MCF 10A (cell line): ENCODE measurements at regions not wholly inside any gene's neighbourhood (a gene's known extent, or its start where the extent isn't known, plus 50 kb on each side); places are given as distances from the start of the nearest gene placed in this dataset.

ENCODE experiments used
- BruUV-seq: library from RNA; stranded (reverse); fragments of 400-500 nt; replicated peaks from 2 replicates; lab custom pipeline; 2021; lab: Mats Ljungman, UMichigan
- CTCF ChIA-PET: fragments of 300-600 bp; sonication (Branson Sonifier 250); formaldehyde crosslinking; extraction: SDS; loops from one replicate; lab custom pipeline; 2021; ENCODE audit warnings: antibody characterized with exemption, inconsistent platforms; lab: Yijun Ruan, JAX
- POLR2A ChIA-PET: fragments of 300-600, 350-650 bp; sonication (Branson Sonifier 250); formaldehyde crosslinking; extraction: SDS; loops from one replicate; lab custom pipeline; 2020; ENCODE audit warnings: antibody characterized with exemption, inconsistent platforms; lab: Yijun Ruan, JAX
- DNase-seq: peaks from one replicate; pipeline ENCODE4 v3.0.0-alpha.2; 2018; ENCODE audit not compliant: unreplicated experiment
- H3K27ac Mint-ChIP-seq: one replicate; pipeline ENCODE4 v1.8.0; 2022; ENCODE audit warnings: mild to moderate bottlenecking, low read depth, mixed read lengths; ENCODE audit not compliant: unreplicated experiment
- H3K27me3 Mint-ChIP-seq: one replicate; pipeline ENCODE4 v1.8.0; 2022; ENCODE audit warnings: mixed read lengths; ENCODE audit not compliant: insufficient read depth, unreplicated experiment
- H3K36me3 Mint-ChIP-seq: one replicate; pipeline ENCODE4 v1.8.0; 2022; ENCODE audit warnings: mild to moderate bottlenecking, moderate library complexity, mixed read lengths; ENCODE audit not compliant: insufficient read depth, unreplicated experiment
- H3K4me1 Mint-ChIP-seq: one replicate; pipeline ENCODE4 v1.8.0; 2022; ENCODE audit warnings: mixed read lengths; ENCODE audit not compliant: insufficient read depth, unreplicated experiment
- H3K4me3 Mint-ChIP-seq: one replicate; pipeline ENCODE4 v1.8.0; 2022; ENCODE audit warnings: mild to moderate bottlenecking, moderate library complexity, mixed read lengths; ENCODE audit not compliant: unreplicated experiment
- H3K9me3 Mint-ChIP-seq: one replicate; pipeline ENCODE4 v1.8.0; 2022; ENCODE audit warnings: mixed read lengths; ENCODE audit not compliant: unreplicated experiment
- CTCF ChIP-seq: fragments of 200-600 bp; IDR thresholded peaks from one replicate; pipeline ENCODE4 v1.8.0; 2022; ENCODE audit warnings: antibody characterized with exemption, mild to moderate bottlenecking; ENCODE audit not compliant: unreplicated experiment
- intact Hi-C: fragments of 100-400 bp; cut with micrococcal nuclease; formaldehyde crosslinking; loops from 2 replicates; pipeline ENCODE4 v1.14.1; 2022

GRCh38 chr4:96649536-96649935, 809.6 kb downstream of the PDHA2 start:
- peak; percentile 22 for DNase-seq
- intact Hi-C loops = no loop called here
- TF ChIP-seq CTCF = no peak
- H3K27ac Mint-ChIP-seq = no peak overlapping the region
- ChIA-PET CTCF (no interaction called here), POLR2A (interaction anchor here (0.6 kb wide), 1 partner anchor 125 kb away, joined by 4 read pairs; no protein-coding TSS in a partner anchor)
- H3K4me3 Mint-ChIP-seq = no peak overlapping the region
- H3K36me3 Mint-ChIP-seq = no peaks in the 10 kb centered on the region
- no peaks in the 10 kb centered on the region for H3K4me1 Mint-ChIP-seq
- no peaks in the 10 kb centered on the region for H3K27me3 Mint-ChIP-seq
- BruUV-seq = no TSS peak
- no peaks in the 10 kb centered on the region for H3K9me3 Mint-ChIP-seq

GRCh38 chr4:96652158-96652557, 812.3 kb downstream of the PDHA2 start:
- Mint-ChIP-seq H3K27ac (no peak overlapping the region), H3K4me3 (no peak overlapping the region), H3K4me1 (no peaks in the 10 kb centered on the region), H3K27me3 (no peaks in the 10 kb centered on the region), H3K9me3 (no peaks in the 10 kb centered on the region), H3K36me3 (no peaks in the 10 kb centered on the region)
- DNase-seq = no peak
- CTCF ChIA-PET = interaction anchor here (0.6 kb wide), 1 partner anchor 487 kb away, joined by 3 read pairs; no protein-coding TSS in a partner anchor
- no peak for TF ChIP-seq CTCF
- intact Hi-C loops = no loop called here
- BruUV-seq = no TSS peak
- POLR2A ChIA-PET = no interaction called here

- ChIA-PET POLR2A (no interaction called here), CTCF (no interaction called here)
- Mint-ChIP-seq H3K4me1 (no peaks in the 10 kb centered on the region), H3K27ac (no peak overlapping the region), H3K27me3 (no peaks in the 10 kb centered on the region), H3K4me3 (no peak overlapping the region), H3K9me3 (no peaks in the 10 kb centered on the region), H3K36me3 (no peaks in the 10 kb centered on the region)
- DNase-seq = no peak
- intact Hi-C loops = no loop called here
- no TSS peak for BruUV-seq
- TF ChIP-seq CTCF = no peak
These were observed 812.9 kb downstream of the PDHA2 start for GRCh38 chr4:96652821-96653220.

GRCh38 chr4:96654045-96654444, 814.2 kb downstream of the PDHA2 start:
- no peaks in the 10 kb centered on the region for H3K27me3 Mint-ChIP-seq
- DNase-seq = no peak
- H3K4me3 Mint-ChIP-seq = no peak overlapping the region
- H3K9me3 Mint-ChIP-seq = no peaks in the 10 kb centered on the region
- intact Hi-C loops = no loop called here
- ChIA-PET POLR2A (no interaction called here), CTCF (no interaction called here)
- no peak overlapping the region for H3K27ac Mint-ChIP-seq
- H3K36me3 Mint-ChIP-seq = no peaks in the 10 kb centered on the region
- H3K4me1 Mint-ChIP-seq = no peaks in the 10 kb centered on the region
- no peak for TF ChIP-seq CTCF
- BruUV-seq = no TSS peak
